GM12878 (cell line): ENCODE measurements at regions not wholly inside any gene's neighbourhood (a gene's known extent, or its start where the extent isn't known, plus 50 kb on each side); places are given as distances from the start of the nearest gene placed in this dataset.

Experiments
- BHLHE40 ChIP-seq, 2 experiments: fragments of 450-650 bp in 1 of 2; IDR thresholded peaks; 2 replicates each; pipeline ENCODE4 v1.6.1; 2011 to 2017; ENCODE audit warnings: low read depth in 2 of 2, borderline replicate concordance in 1 of 2, improper control_type of control experiment in 1 of 2, low read length in 1 of 2, mild to moderate bottlenecking in 1 of 2
- POLR2A ChIP-seq: IDR thresholded peaks from 2 replicates; pipeline ENCODE4 v1.6.1; 2011; ENCODE audit warnings: low read depth, mild to moderate bottlenecking, low read length
- SMARCA5 ChIP-seq: fragments of 450-650 bp; IDR thresholded peaks from 2 replicates; pipeline ENCODE4 v1.6.1; 2017; ENCODE audit warnings: mild to moderate bottlenecking
- TF ChIP-seq, protein P1 (sequence below), 3 experiments: IDR thresholded peaks in 2 of 3; conservative IDR thresholded peaks in 1 of 3; 2 replicates each; pipeline ENCODE4 v1.5.1; 2011; ENCODE audit warnings: low read depth in 3 of 3, low read length in 3 of 3, mild to moderate bottlenecking in 3 of 3, control low read depth in 2 of 3, moderate library complexity in 2 of 3, inconsistent platforms in 1 of 3, mixed read lengths in 1 of 3; ENCODE audit not compliant: control insufficient read depth in 2 of 3, insufficient read depth in 1 of 3; ENCODE audit errors: extremely low read depth in 1 of 3
- TF ChIP-seq, protein P2 (sequence below): IDR thresholded peaks from 2 replicates; pipeline ENCODE4 v1.6.1; 2012; ENCODE audit warnings: low read depth, low read length, improper control_type of control experiment

DNA sequence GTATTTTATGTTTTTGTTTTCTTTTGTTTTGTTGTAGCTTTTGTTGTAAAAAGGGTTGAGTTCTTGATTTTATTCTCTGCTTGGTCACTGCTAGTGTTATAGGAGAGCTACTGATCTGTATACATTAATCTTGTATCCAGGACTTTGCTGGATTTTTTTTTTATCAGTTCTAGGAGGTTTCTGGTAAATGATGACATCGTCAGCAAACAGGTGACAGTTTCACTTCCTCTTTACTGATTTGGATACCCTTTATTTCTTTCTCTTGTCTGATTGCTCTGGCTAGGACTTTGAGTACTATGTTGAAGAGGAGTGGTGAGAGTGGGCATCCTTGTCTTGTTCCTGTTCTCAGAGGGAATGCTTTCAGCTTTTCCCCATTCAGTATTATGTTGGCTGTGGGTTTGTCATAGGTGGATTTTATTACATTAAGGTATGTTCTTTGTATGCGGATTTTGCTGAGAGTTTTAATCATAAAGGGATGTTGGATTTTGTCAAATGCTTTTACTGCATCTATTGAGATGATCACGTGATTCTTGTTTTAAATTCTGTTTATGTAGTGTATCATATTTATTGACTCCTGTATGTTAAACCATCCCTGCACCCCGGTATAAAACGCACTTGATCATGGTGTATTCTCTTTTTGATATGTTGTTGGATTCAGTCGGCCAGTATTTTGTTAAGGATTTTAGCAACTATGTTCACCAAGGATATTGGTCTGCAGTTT, 905.7 kb downstream of the LTN1 start:
- TF ChIP-seq, protein P1, sequence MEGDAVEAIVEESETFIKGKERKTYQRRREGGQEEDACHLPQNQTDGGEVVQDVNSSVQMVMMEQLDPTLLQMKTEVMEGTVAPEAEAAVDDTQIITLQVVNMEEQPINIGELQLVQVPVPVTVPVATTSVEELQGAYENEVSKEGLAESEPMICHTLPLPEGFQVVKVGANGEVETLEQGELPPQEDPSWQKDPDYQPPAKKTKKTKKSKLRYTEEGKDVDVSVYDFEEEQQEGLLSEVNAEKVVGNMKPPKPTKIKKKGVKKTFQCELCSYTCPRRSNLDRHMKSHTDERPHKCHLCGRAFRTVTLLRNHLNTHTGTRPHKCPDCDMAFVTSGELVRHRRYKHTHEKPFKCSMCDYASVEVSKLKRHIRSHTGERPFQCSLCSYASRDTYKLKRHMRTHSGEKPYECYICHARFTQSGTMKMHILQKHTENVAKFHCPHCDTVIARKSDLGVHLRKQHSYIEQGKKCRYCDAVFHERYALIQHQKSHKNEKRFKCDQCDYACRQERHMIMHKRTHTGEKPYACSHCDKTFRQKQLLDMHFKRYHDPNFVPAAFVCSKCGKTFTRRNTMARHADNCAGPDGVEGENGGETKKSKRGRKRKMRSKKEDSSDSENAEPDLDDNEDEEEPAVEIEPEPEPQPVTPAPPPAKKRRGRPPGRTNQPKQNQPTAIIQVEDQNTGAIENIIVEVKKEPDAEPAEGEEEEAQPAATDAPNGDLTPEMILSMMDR (IDR thresholded peaks at IDR 0.05 in 2 of 3, conservative IDR thresholded peaks at IDR 0.05 in 1 of 3; ENCODE audit: control insufficient read depth in 2 of 3, extremely low read depth in 1 of 3, insufficient read depth in 1 of 3, low read depth in 3 of 3, low read length in 3 of 3) = no peak
- no peak for TF ChIP-seq BHLHE40 (IDR thresholded peaks at IDR 0.05; ENCODE audit: borderline replicate concordance in 1 of 2, low read depth in 2 of 2, low read length in 1 of 2)
- TF ChIP-seq POLR2A = no peak
- TF ChIP-seq, protein P2, sequence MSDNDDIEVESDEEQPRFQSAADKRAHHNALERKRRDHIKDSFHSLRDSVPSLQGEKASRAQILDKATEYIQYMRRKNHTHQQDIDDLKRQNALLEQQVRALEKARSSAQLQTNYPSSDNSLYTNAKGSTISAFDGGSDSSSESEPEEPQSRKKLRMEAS = no peak
- TF ChIP-seq SMARCA5 = no peak
